Stimulated activated effector memory CD8-positive, alpha-beta T cell treated with anti-CD3 and anti-CD28 coated beads, Interleukin-12 subunit alpha, Interleukin-12 subunit beta, amount 100 ng/mL, for 72 hours (primary cell): ENCODE measurements at regions not wholly inside any gene's neighbourhood (a gene's known extent, or its start where the extent isn't known, plus 50 kb on each side); places are given as distances from the start of the nearest gene placed in this dataset.
"Not testable (repeated sequence)": the region's sequence is repeated elsewhere in the genome, so short reads cannot be mapped to it uniquely, and the experiment has no call there.

Experiments
- ATAC-seq: fragments of 150-1000 bp; cut with Tn5 transposase; 2 replicates; pipeline ENCODE4 v1.10.0; 2021
- DNase-seq, 2 donors: peaks; one replicate each; pipeline ENCODE4 v3.0.0; 2021 to 2022; ENCODE audit warnings: low spot score in 2 of 2
- H3K27ac Mint-ChIP-seq: one replicate; pipeline ENCODE4 v1.8.0; 2022; ENCODE audit warnings: mild to moderate bottlenecking, mixed read lengths
- H3K36me3 Mint-ChIP-seq: one replicate; pipeline ENCODE4 v1.8.0; 2022; ENCODE audit warnings: mild to moderate bottlenecking, mixed read lengths
- H3K4me1 Mint-ChIP-seq: one replicate; pipeline ENCODE4 v1.8.0; 2022; ENCODE audit warnings: mixed read lengths
- H3K4me3 Mint-ChIP-seq: one replicate; pipeline ENCODE4 v1.8.0; 2022; ENCODE audit warnings: mild to moderate bottlenecking, mixed read lengths
- H3K9me3 Mint-ChIP-seq: one replicate; pipeline ENCODE4 v1.8.0; 2022; ENCODE audit warnings: mixed read lengths

GRCh38 chr1:188825471-188825870 lies 1652.2 kb downstream of the BRINP3 start:
- peaks cover 11% of the 10 kb centered on the region for H3K9me3 Mint-ChIP-seq
- ATAC-seq (no peak), DNase-seq (no peak)
- H3K4me1 Mint-ChIP-seq: no peaks in the 10 kb centered on the region
- no peaks in the 10 kb centered on the region for H3K36me3 Mint-ChIP-seq
- H3K27ac Mint-ChIP-seq: no peak overlapping the region
- H3K4me3 Mint-ChIP-seq: no peak overlapping the region

DNA sequence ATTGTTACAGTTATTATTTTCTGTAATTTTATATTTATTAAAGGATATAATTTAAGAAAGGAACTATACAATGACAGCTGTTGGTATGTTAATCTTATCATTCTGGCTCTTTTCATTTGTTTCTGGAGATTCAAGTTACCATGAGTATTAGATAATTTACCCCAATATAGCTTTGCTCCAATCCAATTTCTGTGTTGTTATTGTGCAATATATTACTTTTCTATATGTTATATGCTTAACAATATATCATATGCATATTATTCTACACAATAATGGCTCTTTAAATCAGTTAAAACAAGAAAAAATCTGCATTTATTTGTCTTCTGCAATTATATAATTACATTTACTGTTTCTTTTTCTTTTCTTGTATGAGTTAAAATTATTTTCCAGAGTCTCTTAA lies 1650.9 kb downstream of the BRINP3 start:
- no peak overlapping the region for H3K4me3 Mint-ChIP-seq
- DNase-seq: no peak
- no peaks in the 10 kb centered on the region for H3K36me3 Mint-ChIP-seq
- no peak overlapping the region for H3K27ac Mint-ChIP-seq
- H3K4me1 Mint-ChIP-seq: no peaks in the 10 kb centered on the region
- peaks cover 10% of the 10 kb centered on the region for H3K9me3 Mint-ChIP-seq
- no peak for ATAC-seq

- Mint-ChIP-seq H3K9me3 (peaks cover 8% of the 10 kb centered on the region), H3K27ac (no peak overlapping the region), H3K4me3 (no peak overlapping the region), H3K4me1 (no peaks in the 10 kb centered on the region), H3K36me3 (no peaks in the 10 kb centered on the region)
- no peak for ATAC-seq
- no peak for DNase-seq
Observed at GRCh38 chr1:188827400-188827799, 1650.3 kb downstream of the BRINP3 start.

DNA sequence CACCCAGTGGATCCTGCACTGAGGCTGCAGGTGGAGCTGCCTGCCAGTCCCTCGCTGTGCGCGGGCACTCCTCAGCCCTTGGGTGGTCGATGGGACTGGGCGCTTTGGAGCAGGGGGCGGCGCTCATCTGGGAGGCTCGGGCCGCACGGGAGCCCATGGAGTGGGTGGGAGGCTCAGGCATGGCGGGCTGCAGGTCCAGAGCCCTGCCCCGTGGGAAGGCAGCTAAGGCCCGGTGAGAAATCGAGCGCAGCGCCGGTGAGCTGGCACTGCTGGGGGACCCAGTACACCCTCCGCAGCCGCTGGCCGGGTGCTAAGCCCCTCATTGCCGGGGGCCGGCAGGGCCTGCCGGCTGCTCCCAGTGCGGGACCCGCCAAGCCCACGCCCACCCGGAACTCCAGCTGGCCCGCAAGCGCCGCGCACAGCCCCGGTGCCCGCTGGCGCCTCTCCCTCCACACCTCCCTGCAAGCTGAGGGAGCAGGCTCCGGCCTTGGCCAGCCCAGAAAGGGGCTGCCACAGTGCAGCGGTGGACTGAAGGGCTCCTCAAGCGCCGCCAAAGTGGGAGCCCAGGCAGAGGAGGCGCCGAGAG lies 1636.5 kb downstream of the BRINP3 start:
- not testable (repeated sequence) for H3K27ac Mint-ChIP-seq, H3K4me3 Mint-ChIP-seq, ATAC-seq, H3K36me3 Mint-ChIP-seq, DNase-seq, H3K9me3 Mint-ChIP-seq, H3K4me1 Mint-ChIP-seq

DNA sequence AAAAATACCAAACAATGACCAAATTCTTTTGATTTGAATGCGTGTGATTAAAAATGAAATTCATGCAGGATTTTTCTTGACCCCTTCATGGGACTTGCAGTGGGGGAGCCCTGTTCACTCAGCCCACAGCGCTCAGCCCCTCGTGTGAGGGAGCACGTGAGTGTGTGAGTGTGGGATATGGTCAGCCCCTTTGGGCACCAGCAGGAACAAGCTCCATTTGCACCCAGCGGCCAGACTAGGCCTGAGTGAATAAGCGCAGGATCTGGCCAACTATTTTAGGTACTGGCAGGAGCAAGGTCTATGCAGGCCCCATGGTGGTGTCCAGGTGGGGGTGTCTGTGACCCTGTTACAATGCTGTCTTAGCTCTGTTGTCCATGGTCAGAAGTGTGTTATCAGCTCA lies 1631.2 kb downstream of the BRINP3 start:
- ATAC-seq (no peak), DNase-seq (no peak)
- Mint-ChIP-seq H3K36me3 (no peaks in the 10 kb centered on the region), H3K27ac (no peak overlapping the region), H3K9me3 (peaks cover 5% of the 10 kb centered on the region), H3K4me3 (no peak overlapping the region), H3K4me1 (no peaks in the 10 kb centered on the region)

DNA sequence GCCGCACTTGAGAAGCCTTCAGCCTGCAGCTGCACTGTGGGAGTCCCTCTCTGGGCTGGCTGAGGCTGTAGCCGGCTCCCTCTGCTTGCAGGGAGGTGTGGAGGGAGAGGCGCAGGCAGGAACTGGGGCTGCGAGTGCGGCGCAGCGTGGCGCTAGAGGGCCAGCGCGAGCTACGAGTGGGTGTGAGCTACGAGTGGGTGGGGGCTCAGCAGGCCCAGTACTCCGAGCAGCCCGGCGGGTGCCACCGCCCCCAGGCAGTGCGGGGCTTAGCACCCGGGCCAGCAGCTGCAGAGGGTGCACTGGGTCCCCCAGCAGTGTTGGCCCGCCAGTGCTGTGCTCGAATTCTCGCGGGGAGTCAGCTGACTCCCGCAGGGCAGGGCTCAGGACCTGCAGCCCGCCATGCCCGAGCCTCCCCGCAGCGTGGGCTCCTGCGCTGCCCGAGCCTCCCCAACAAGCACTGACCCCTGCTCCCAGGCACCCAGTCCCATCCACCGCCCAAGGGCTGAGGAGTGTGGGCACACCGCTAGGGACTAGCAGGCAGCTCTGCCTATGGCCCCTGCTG lies 1620.1 kb downstream of the BRINP3 start:
- Mint-ChIP-seq H3K4me1 (no peaks in the 10 kb centered on the region), H3K4me3 (no peak overlapping the region), H3K9me3 (peaks cover 7% of the 10 kb centered on the region), H3K27ac (no peak overlapping the region), H3K36me3 (no peaks in the 10 kb centered on the region)
- no peak for DNase-seq
- peak; percentile 44 for ATAC-seq

- ATAC-seq: no peak
- H3K36me3 Mint-ChIP-seq: no peaks in the 10 kb centered on the region
Observed at GRCh38 chr1:188867614-188868013, 1610.0 kb downstream of the BRINP3 start.

GRCh38 chr1:188871164-188871563 lies 1606.5 kb downstream of the BRINP3 start:
- no peak overlapping the region for H3K4me3 Mint-ChIP-seq
- no peaks in the 10 kb centered on the region for H3K36me3 Mint-ChIP-seq
- DNase-seq (no peak), ATAC-seq (no peak)
- no peaks in the 10 kb centered on the region for H3K4me1 Mint-ChIP-seq
- peaks cover 8% of the 10 kb centered on the region for H3K9me3 Mint-ChIP-seq
- H3K27ac Mint-ChIP-seq: no peak overlapping the region

More at GRCh38 chr1:188867614-188868013, 1610.0 kb downstream of the BRINP3 start:
- Mint-ChIP-seq H3K4me3 (no peak overlapping the region), H3K27ac (no peak overlapping the region), H3K9me3 (peaks cover 21% of the 10 kb centered on the region), H3K4me1 (no peaks in the 10 kb centered on the region)
- no peak for DNase-seq

DNA sequence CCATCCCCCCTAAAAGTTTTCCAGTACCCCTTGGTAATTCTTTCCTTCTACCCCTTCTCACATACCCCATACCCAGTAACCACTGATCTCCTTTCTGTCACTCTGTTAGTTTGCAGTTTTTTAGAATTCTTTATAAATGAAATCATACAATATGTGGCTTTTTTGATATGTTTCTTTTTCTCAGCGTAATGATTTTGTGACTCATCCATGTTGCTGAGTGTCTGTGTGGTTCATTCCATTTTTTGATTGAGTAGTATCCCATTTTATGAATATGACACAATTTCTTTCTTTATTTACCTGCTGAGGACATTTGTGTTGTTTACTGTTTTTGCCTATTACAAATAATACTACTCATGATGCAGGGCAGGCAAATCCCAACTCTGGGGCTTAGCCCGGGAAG lies 1605.3 kb downstream of the BRINP3 start:
- Mint-ChIP-seq H3K9me3 (peaks cover 11% of the 10 kb centered on the region), H3K4me3 (no peak overlapping the region), H3K4me1 (no peaks in the 10 kb centered on the region)

GRCh38 chr1:188877668-188878067 lies 1600.0 kb downstream of the BRINP3 start:
- no peak for ATAC-seq
- H3K36me3 Mint-ChIP-seq: no peaks in the 10 kb centered on the region
- H3K4me3 Mint-ChIP-seq: no peak overlapping the region
- DNase-seq: no peak
- H3K9me3 Mint-ChIP-seq: peaks cover 15% of the 10 kb centered on the region
- no peak overlapping the region for H3K27ac Mint-ChIP-seq
- H3K4me1 Mint-ChIP-seq: no peaks in the 10 kb centered on the region

More for the DNA sequence above, 1605.3 kb downstream of the BRINP3 start:
- DNase-seq (no peak), ATAC-seq (no peak)
- H3K27ac Mint-ChIP-seq: no peak overlapping the region
- no peaks in the 10 kb centered on the region for H3K36me3 Mint-ChIP-seq

DNA sequence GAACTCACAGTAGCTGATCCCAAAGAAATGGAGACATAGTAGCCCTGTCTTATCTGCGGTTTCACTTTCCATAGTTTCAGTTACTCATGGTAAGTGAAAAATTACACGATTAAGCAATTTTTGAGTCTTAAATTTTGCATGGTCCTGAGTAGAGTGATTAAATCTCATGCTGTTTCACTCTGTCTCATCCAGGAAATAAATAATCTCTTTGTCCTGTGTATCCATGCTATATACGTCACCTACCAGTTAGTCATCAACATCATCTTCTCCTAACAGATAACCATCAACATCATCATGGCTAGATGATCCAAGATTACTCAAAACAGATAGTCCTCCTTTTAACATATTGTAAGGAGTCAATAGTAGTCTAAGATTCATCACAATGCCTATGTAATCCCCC lies 1589.3 kb downstream of the BRINP3 start:
- H3K4me1 Mint-ChIP-seq: no peaks in the 10 kb centered on the region
- ATAC-seq: no peak
- no peak overlapping the region for H3K27ac Mint-ChIP-seq

GRCh38 chr1:188889166-188889565 lies 1588.5 kb downstream of the BRINP3 start:
- Mint-ChIP-seq H3K4me3 (no peak overlapping the region), H3K9me3 (peaks cover 32% of the 10 kb centered on the region), H3K4me1 (no peaks in the 10 kb centered on the region), H3K36me3 (no peaks in the 10 kb centered on the region), H3K27ac (no peak overlapping the region)
- no peak for DNase-seq
- no peak for ATAC-seq

More for the DNA sequence above, 1589.3 kb downstream of the BRINP3 start:
- Mint-ChIP-seq H3K4me3 (no peak overlapping the region), H3K9me3 (peaks cover 33% of the 10 kb centered on the region), H3K36me3 (no peaks in the 10 kb centered on the region)
- DNase-seq: no peak

GRCh38 chr1:188891958-188892357 lies 1585.7 kb downstream of the BRINP3 start:
- H3K36me3 Mint-ChIP-seq: no peaks in the 10 kb centered on the region

DNA sequence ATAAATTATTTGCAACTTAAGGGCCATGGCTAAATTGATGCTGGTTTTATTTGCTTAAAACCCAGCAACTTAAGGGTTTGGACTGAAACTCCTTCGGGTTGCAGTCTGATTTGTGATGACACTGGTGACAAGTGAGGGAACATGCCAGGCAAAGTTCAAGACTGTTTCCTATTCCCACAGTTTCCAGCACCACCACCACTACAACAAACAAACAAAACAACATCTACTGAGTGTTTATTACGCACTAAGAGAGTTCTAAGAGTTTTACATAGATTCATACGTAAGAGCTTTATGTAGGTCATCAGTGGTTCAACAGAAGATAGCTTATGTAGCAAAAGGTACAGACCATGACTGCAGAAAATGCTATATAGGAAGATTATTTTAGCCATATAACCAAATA lies 1582.1 kb downstream of the BRINP3 start:
- DNase-seq (no peak), ATAC-seq (no peak)
- no peaks in the 10 kb centered on the region for H3K4me1 Mint-ChIP-seq
- H3K9me3 Mint-ChIP-seq: peaks cover 22% of the 10 kb centered on the region
- H3K36me3 Mint-ChIP-seq: no peaks in the 10 kb centered on the region
- no peak overlapping the region for H3K4me3 Mint-ChIP-seq
- no peak overlapping the region for H3K27ac Mint-ChIP-seq

More at GRCh38 chr1:188891958-188892357, 1585.7 kb downstream of the BRINP3 start:
- H3K4me1 Mint-ChIP-seq: no peaks in the 10 kb centered on the region
- no peak overlapping the region for H3K4me3 Mint-ChIP-seq
- H3K9me3 Mint-ChIP-seq: peaks cover 28% of the 10 kb centered on the region
- DNase-seq: no peak
- H3K27ac Mint-ChIP-seq: no peak overlapping the region
- ATAC-seq: no peak

GRCh38 chr1:188903241-188903640 lies 1574.4 kb downstream of the BRINP3 start:
- H3K9me3 Mint-ChIP-seq: peaks cover 21% of the 10 kb centered on the region
- no peak overlapping the region for H3K4me3 Mint-ChIP-seq
- H3K27ac Mint-ChIP-seq: no peak overlapping the region
- DNase-seq: no peak
- no peaks in the 10 kb centered on the region for H3K36me3 Mint-ChIP-seq
- no peak for ATAC-seq
- no peaks in the 10 kb centered on the region for H3K4me1 Mint-ChIP-seq

- Mint-ChIP-seq H3K9me3 (peaks cover 19% of the 10 kb centered on the region), H3K36me3 (no peaks in the 10 kb centered on the region), H3K4me1 (no peaks in the 10 kb centered on the region), H3K4me3 (no peak overlapping the region), H3K27ac (no peak overlapping the region)
- DNase-seq: no peak
- no peak for ATAC-seq
Observed at GRCh38 chr1:188904201-188904600, 1573.5 kb downstream of the BRINP3 start.
